ENCODE measurements at regions not wholly inside any gene's neighbourhood (a gene's known extent, or its start where the extent isn't known, plus 50 kb on each side); places are given as distances from the start of the nearest gene placed in this dataset.

GRCh38 chr7:89780291-89780690 is 374.0 kb upstream of the STEAP1 start:
- intact Hi-C loops (cut with micrococcal nuclease): no loop called here
- Histone ChIP-seq H4K20me1 (ENCODE audit: insufficient read depth, low read length) (no peaks in the 10 kb centered on the region), H3K27me3 (ENCODE audit: control insufficient read depth, insufficient read depth, low read length) (no peaks in the 10 kb centered on the region), H4K91ac (ENCODE audit: insufficient read depth, low read depth, low read length) (no peak overlapping the region), H4K8ac (ENCODE audit: low read depth in 2 of 2, low read length in 2 of 2) (no peak overlapping the region), H2AK9ac (replicated peaks; ENCODE audit: low read depth, low read length, poor library complexity) (no peak overlapping the region), H4K5ac (ENCODE audit: low read depth, low read length) (no peak overlapping the region), H3K23ac (ENCODE audit: low read depth, low read length) (no peak overlapping the region), H2AK5ac (ENCODE audit: low read depth, low read length) (no peak overlapping the region), H3K4me1 (ENCODE audit: control insufficient read depth, insufficient read depth, low read length) (no peaks in the 10 kb centered on the region), H2BK15ac (ENCODE audit: low read depth, low read length) (no peak overlapping the region), H2BK5ac (ENCODE audit: low read depth, low read length, poor library complexity, severe bottlenecking) (no peak overlapping the region), H3K9me1 (ENCODE audit: insufficient read depth, low read length) (no peaks in the 10 kb centered on the region), H3K9ac (ENCODE audit: low read depth, low read length) (no peak overlapping the region), H3K18ac (ENCODE audit: low read depth, low read length) (no peak overlapping the region), H3K4me3 (ENCODE audit: insufficient read depth, low read depth, low read length) (no peak overlapping the region), H2BK20ac (ENCODE audit: low read depth, low read length) (no peak overlapping the region), H3K4me2 (ENCODE audit: low read depth, low read length) (no peak overlapping the region), H3K36me3 (ENCODE audit: control insufficient read depth, insufficient read depth, low read length) (no peaks in the 10 kb centered on the region), H3K4ac (ENCODE audit: low read depth, low read length) (no peak overlapping the region), H3K9me3 (ENCODE audit: control insufficient read depth, insufficient read depth, low read length) (peaks cover 4% of the 10 kb centered on the region), H3K79me1 (ENCODE audit: low read depth in 1 of 2, low read length in 2 of 2) (no peaks in the 10 kb centered on the region), H3K14ac (replicated peaks; ENCODE audit: low read depth, low read length) (no peak overlapping the region), H2AFZ (replicated peaks; ENCODE audit: low read length, poor library complexity) (no peak overlapping the region), H3K56ac (ENCODE audit: extremely low read depth, insufficient read depth, low read length) (no peak overlapping the region), H3K27ac (ENCODE audit: insufficient read depth, low read length) (no peak overlapping the region), H2BK120ac (ENCODE audit: low read depth, low read length) (no peak overlapping the region)
- dilution Hi-C loops (cut with HindIII; ENCODE audit: low sequenced_read_pairs, unreplicated experiment): no loop called here
- in situ Hi-C loops (cut with MboI; ENCODE audit: low sequenced_read_pairs): no loop called here
- ChIA-PET POLR2A (ENCODE audit: unreplicated experiment) (no interaction called here), CTCF (no interaction called here)
- ATAC-seq (ENCODE audit: low read depth) (no peak), DNase-seq (no peak)
- WGBS, 2 experiments (ENCODE audit: extremely low coverage in 2 of 2, insufficient read length in 1 of 2): 20% methylated on average over 2 of the region's 4 CpGs; no CpG with 5 or more reads in 1 of the 2 experiments
- no TSS peak for BruUV-seq (replicated peaks)
- no peak for TF ChIP-seq RAD21 (IDR thresholded peaks at IDR 0.05; ENCODE audit: low read length)
- no peak for TF ChIP-seq SMC3 (IDR thresholded peaks at IDR 0.05; ENCODE audit: low read depth, low read length)
- TF ChIP-seq CHD1 (IDR thresholded peaks at IDR 0.05; ENCODE audit: low read depth, low read length): no peak
- no peak for TF ChIP-seq RFX5 (IDR thresholded peaks at IDR 0.05; ENCODE audit: low read depth, low read length)
- no peak for TF ChIP-seq BHLHE40 (IDR thresholded peaks at IDR 0.05; ENCODE audit: low read depth, low read length)
- TF ChIP-seq POLR2A (IDR thresholded peaks at IDR 0.05; ENCODE audit: low read depth, low read length): no peak
- TF ChIP-seq MAZ (IDR thresholded peaks at IDR 0.05; ENCODE audit: borderline replicate concordance, low read depth, low read length): no peak
- TF ChIP-seq RCOR1 (IDR thresholded peaks at IDR 0.05; ENCODE audit: insufficient replicate concordance, low read length): no peak
- no peak for TF ChIP-seq CTCF (conservative IDR thresholded peaks at IDR 0.05; ENCODE audit: low read depth, low read length)
- TF ChIP-seq, protein P1, sequence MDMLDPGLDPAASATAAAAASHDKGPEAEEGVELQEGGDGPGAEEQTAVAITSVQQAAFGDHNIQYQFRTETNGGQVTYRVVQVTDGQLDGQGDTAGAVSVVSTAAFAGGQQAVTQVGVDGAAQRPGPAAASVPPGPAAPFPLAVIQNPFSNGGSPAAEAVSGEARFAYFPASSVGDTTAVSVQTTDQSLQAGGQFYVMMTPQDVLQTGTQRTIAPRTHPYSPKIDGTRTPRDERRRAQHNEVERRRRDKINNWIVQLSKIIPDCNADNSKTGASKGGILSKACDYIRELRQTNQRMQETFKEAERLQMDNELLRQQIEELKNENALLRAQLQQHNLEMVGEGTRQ (IDR thresholded peaks at IDR 0.05; ENCODE audit: low read depth, low read length): no peak
- TF ChIP-seq, protein P2, sequence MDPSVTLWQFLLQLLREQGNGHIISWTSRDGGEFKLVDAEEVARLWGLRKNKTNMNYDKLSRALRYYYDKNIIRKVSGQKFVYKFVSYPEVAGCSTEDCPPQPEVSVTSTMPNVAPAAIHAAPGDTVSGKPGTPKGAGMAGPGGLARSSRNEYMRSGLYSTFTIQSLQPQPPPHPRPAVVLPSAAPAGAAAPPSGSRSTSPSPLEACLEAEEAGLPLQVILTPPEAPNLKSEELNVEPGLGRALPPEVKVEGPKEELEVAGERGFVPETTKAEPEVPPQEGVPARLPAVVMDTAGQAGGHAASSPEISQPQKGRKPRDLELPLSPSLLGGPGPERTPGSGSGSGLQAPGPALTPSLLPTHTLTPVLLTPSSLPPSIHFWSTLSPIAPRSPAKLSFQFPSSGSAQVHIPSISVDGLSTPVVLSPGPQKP (IDR thresholded peaks at IDR 0.05; ENCODE audit: borderline replicate concordance, low read depth, low read length): no peak
- TF ChIP-seq MAFK (IDR thresholded peaks at IDR 0.05; ENCODE audit: low read depth, low read length): no peak
- TF ChIP-seq NFE2L2 (IDR thresholded peaks at IDR 0.05; ENCODE audit: low read depth, low read length): no peak
- no peak for TF ChIP-seq CEBPB (IDR thresholded peaks at IDR 0.05; ENCODE audit: low read depth, low read length)
- no peak for TF ChIP-seq FOS (IDR thresholded peaks at IDR 0.05; ENCODE audit: low read depth, low read length)
- TF ChIP-seq MXI1 (IDR thresholded peaks at IDR 0.05; ENCODE audit: borderline replicate concordance, low read depth, low read length): no peak

Measured in IMR-90 (cell line).